Loucy (cell line): ENCODE measurements at regions not wholly inside any gene's neighbourhood (a gene's known extent, or its start where the extent isn't known, plus 50 kb on each side); places are given as distances from the start of the nearest gene placed in this dataset.

Experiments used
- H2AFZ ChIP-seq: fragments of 200-600 bp; sonication (generic); 2 replicates; pipeline ENCODE4 v1.6.0; 2016; ENCODE audit warnings: antibody characterized with exemption, mild to moderate bottlenecking, low read length, moderate library complexity
- H3F3A ChIP-seq: fragments of 200-600 bp; 2 replicates; pipeline ENCODE4 v1.6.0; 2016; ENCODE audit warnings: antibody characterized with exemption, low read depth, mild to moderate bottlenecking
- H3K27me3 ChIP-seq: fragments of 200-600 bp; sonication (generic); 2 replicates; pipeline ENCODE4 v1.6.1; 2014; ENCODE audit warnings: low read length, mild to moderate bottlenecking; ENCODE audit not compliant: insufficient read depth, poor library complexity, severe bottlenecking
- H3K36me3 ChIP-seq: fragments of 200-600 bp; sonication (generic); 2 replicates; pipeline ENCODE4 v1.6.1; 2016; ENCODE audit warnings: low read length; ENCODE audit not compliant: insufficient read depth
- H3K4me1 ChIP-seq: fragments of 200-600 bp; sonication (generic); 2 replicates; pipeline ENCODE4 v1.5.1; 2014; ENCODE audit warnings: low read length, mild to moderate bottlenecking; ENCODE audit not compliant: insufficient read depth, poor library complexity, severe bottlenecking
- H3K4me2 ChIP-seq: fragments of 200-600 bp; sonication (generic); 2 replicates; pipeline ENCODE4 v1.6.0; 2014; ENCODE audit warnings: antibody characterized with exemption, low read length, low read depth, mild to moderate bottlenecking; ENCODE audit not compliant: poor library complexity, severe bottlenecking
- H3K4me3 ChIP-seq: fragments of 200-600 bp; sonication (generic); 2 replicates; pipeline ENCODE4 v1.5.1; 2014; ENCODE audit warnings: low read length, mild to moderate bottlenecking, mixed read lengths; ENCODE audit not compliant: poor library complexity, severe bottlenecking
- H3K79me2 ChIP-seq: fragments of 200-600 bp; sonication (generic); 2 replicates; pipeline ENCODE4 v1.6.1; 2014; ENCODE audit warnings: low read length; ENCODE audit not compliant: insufficient read depth
- H3K9ac ChIP-seq: fragments of 200-600 bp; sonication (generic); 2 replicates; pipeline ENCODE4 v1.6.0; 2014; ENCODE audit warnings: mild to moderate bottlenecking, low read depth, low read length, moderate library complexity; ENCODE audit not compliant: poor library complexity, severe bottlenecking
- H3K9me2 ChIP-seq: fragments of 200-600 bp; sonication (generic); replicated peaks from 2 replicates; pipeline ENCODE4 v1.6.1; 2016; ENCODE audit warnings: low read depth, low read length, mixed read lengths
- H3K9me3 ChIP-seq: fragments of 200-600 bp; sonication (generic); 2 replicates; pipeline ENCODE4 v1.6.1; 2014; ENCODE audit warnings: mild to moderate bottlenecking, antibody characterized with exemption, low read length, low read depth; ENCODE audit not compliant: insufficient read depth
- H4K20me1 ChIP-seq: fragments of 200-600 bp; sonication (generic); 2 replicates; pipeline ENCODE4 v1.6.0; 2014; ENCODE audit warnings: antibody characterized with exemption, low read length, mild to moderate bottlenecking; ENCODE audit not compliant: insufficient read depth, poor library complexity, severe bottlenecking
- CTCF ChIP-seq: fragments of 200-600 bp; sonication (generic); conservative IDR thresholded peaks from 2 replicates; pipeline ENCODE4 v1.5.1; 2014; ENCODE audit warnings: mild to moderate bottlenecking, antibody characterized with exemption, low read length
- EZH2phosphoT487 ChIP-seq: fragments of 200-600 bp; IDR thresholded peaks from 2 replicates; pipeline ENCODE4 v1.6.1; 2018; ENCODE audit warnings: antibody characterized with exemption, mild to moderate bottlenecking, moderate library complexity, borderline replicate concordance

GRCh38 chrX:107526141-107526540 is 76.7 kb downstream of the FRMPD3 start:
- no peak overlapping the region for H3K4me3 ChIP-seq
- H3K4me1 ChIP-seq: no peaks in the 10 kb centered on the region
- H3K9me3 ChIP-seq: no peaks in the 10 kb centered on the region
- H3K9me2 ChIP-seq: no peaks in the 10 kb centered on the region
- H2AFZ ChIP-seq: no peak overlapping the region
- TF ChIP-seq EZH2phosphoT487 (no peak), CTCF (no peak)
- no peaks in the 10 kb centered on the region for H3F3A ChIP-seq
- H3K27me3 ChIP-seq: no peaks in the 10 kb centered on the region
- H3K9ac ChIP-seq: no peak overlapping the region
- H3K4me2 ChIP-seq: no peak overlapping the region
- H3K36me3 ChIP-seq: no peaks in the 10 kb centered on the region
- H4K20me1 ChIP-seq: no peaks in the 10 kb centered on the region
- no peaks in the 10 kb centered on the region for H3K79me2 ChIP-seq

GRCh38 chrX:107530141-107530540 is 80.7 kb downstream of the FRMPD3 start:
- TF ChIP-seq EZH2phosphoT487 (no peak), CTCF (no peak)
- no peaks in the 10 kb centered on the region for H3K9me3 ChIP-seq

GRCh38 chrX:107537815-107538214 is 88.4 kb downstream of the FRMPD3 start:
- Histone ChIP-seq H3K9me3 (no peaks in the 10 kb centered on the region), H3K4me2 (no peak overlapping the region), H4K20me1 (no peaks in the 10 kb centered on the region), H3K79me2 (no peaks in the 10 kb centered on the region), H3F3A (no peaks in the 10 kb centered on the region), H3K9ac (no peak overlapping the region), H3K4me3 (no peak overlapping the region), H3K27me3 (no peaks in the 10 kb centered on the region), H3K9me2 (no peaks in the 10 kb centered on the region), H2AFZ (no peak overlapping the region), H3K36me3 (no peaks in the 10 kb centered on the region), H3K4me1 (no peaks in the 10 kb centered on the region)
- TF ChIP-seq CTCF: peak; percentile 69
- TF ChIP-seq EZH2phosphoT487: no peak

More at GRCh38 chrX:107530141-107530540, 80.7 kb downstream of the FRMPD3 start:
- Histone ChIP-seq H3K27me3 (no peaks in the 10 kb centered on the region), H3K79me2 (no peaks in the 10 kb centered on the region), H3K4me2 (no peak overlapping the region), H2AFZ (no peak overlapping the region), H3K36me3 (no peaks in the 10 kb centered on the region), H4K20me1 (no peaks in the 10 kb centered on the region), H3F3A (no peaks in the 10 kb centered on the region), H3K9ac (no peak overlapping the region), H3K4me3 (no peak overlapping the region), H3K9me2 (no peaks in the 10 kb centered on the region), H3K4me1 (no peaks in the 10 kb centered on the region)
